ENCODE measurements at regions not wholly inside any gene's neighbourhood (a gene's known extent, or its start where the extent isn't known, plus 50 kb on each side); places are given as distances from the start of the nearest gene placed in this dataset.

DNA sequence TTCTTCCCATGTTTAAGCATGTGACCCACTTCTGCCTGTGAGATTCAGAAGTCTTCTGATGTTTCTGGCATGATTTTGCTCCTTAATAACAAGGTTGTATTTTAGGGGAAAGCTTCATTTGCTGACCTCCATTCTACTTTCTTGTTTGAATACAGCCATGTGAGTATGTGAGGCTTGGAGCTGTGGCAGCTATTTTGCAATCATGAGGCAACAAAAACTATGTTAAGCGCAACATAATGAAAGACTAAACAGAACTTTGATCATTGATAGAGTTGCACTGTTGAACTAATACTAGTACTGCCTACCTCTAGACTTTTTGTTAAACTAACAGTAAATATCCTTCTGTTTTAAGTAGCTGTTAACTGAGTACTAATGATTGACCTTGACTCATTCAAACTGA lies 203.8 kb upstream of the FAM3C start:
- Histone ChIP-seq H2AK9ac (replicated peaks; ENCODE audit: low read depth, low read length, poor library complexity) (no peak overlapping the region), H3K9ac (ENCODE audit: low read depth, low read length) (no peak overlapping the region), H2BK120ac (ENCODE audit: low read depth, low read length) (no peak overlapping the region), H3K79me1 (ENCODE audit: low read depth in 1 of 2, low read length in 2 of 2) (no peaks in the 10 kb centered on the region), H2AK5ac (ENCODE audit: low read depth, low read length) (no peak overlapping the region), H3K27me3 (ENCODE audit: control insufficient read depth, insufficient read depth, low read length) (peaks cover 2% of the 10 kb centered on the region; the same call in 1 of the 2 replicates), H4K20me1 (ENCODE audit: insufficient read depth, low read length) (no peaks in the 10 kb centered on the region), H3K4me1 (ENCODE audit: control insufficient read depth, insufficient read depth, low read length) (no peaks in the 10 kb centered on the region), H4K5ac (ENCODE audit: low read depth, low read length) (no peak overlapping the region), H3K9me1 (ENCODE audit: insufficient read depth, low read length) (no peaks in the 10 kb centered on the region), H3K4ac (ENCODE audit: low read depth, low read length) (no peak overlapping the region), H3K23ac (ENCODE audit: low read depth, low read length) (no peak overlapping the region), H2BK5ac (ENCODE audit: low read depth, low read length, poor library complexity, severe bottlenecking) (no peak overlapping the region), H3K18ac (ENCODE audit: low read depth, low read length) (no peak overlapping the region), H3K4me2 (ENCODE audit: low read depth, low read length) (no peak overlapping the region), H3K27ac (ENCODE audit: insufficient read depth, low read length) (no peak overlapping the region), H3K9me3 (ENCODE audit: control insufficient read depth, insufficient read depth, low read length) (no peaks in the 10 kb centered on the region), H2BK20ac (ENCODE audit: low read depth, low read length) (no peak overlapping the region), H3K4me3 (ENCODE audit: insufficient read depth, low read depth, low read length) (no peak overlapping the region), H4K8ac (ENCODE audit: low read depth in 2 of 2, low read length in 2 of 2) (no peak overlapping the region), H3K36me3 (ENCODE audit: control insufficient read depth, insufficient read depth, low read length) (no peaks in the 10 kb centered on the region), H2BK15ac (ENCODE audit: low read depth, low read length) (no peak overlapping the region), H4K91ac (ENCODE audit: insufficient read depth, low read depth, low read length) (no peak overlapping the region), H3K14ac (replicated peaks; ENCODE audit: low read depth, low read length) (no peak overlapping the region), H3K56ac (ENCODE audit: extremely low read depth, insufficient read depth, low read length) (no peak overlapping the region), H2AFZ (replicated peaks; ENCODE audit: low read length, poor library complexity) (no peak overlapping the region)
- CTCF ChIA-PET: no interaction called here
- POLR2A ChIA-PET (ENCODE audit: unreplicated experiment): no interaction called here
- DNase-seq: no peak
- WGBS, 2 experiments (ENCODE audit: extremely low coverage in 2 of 2, insufficient read length in 1 of 2): no CpG with 5 or more reads among the region's 1 CpG
- dilution Hi-C loops (cut with HindIII; ENCODE audit: low sequenced_read_pairs, unreplicated experiment) (no loop called here), intact Hi-C loops (cut with micrococcal nuclease) (no loop called here), in situ Hi-C loops (cut with MboI; ENCODE audit: low sequenced_read_pairs) (no loop called here)
- TF ChIP-seq CEBPB (IDR thresholded peaks at IDR 0.05; ENCODE audit: low read depth, low read length): no peak
- TF ChIP-seq, protein P1, sequence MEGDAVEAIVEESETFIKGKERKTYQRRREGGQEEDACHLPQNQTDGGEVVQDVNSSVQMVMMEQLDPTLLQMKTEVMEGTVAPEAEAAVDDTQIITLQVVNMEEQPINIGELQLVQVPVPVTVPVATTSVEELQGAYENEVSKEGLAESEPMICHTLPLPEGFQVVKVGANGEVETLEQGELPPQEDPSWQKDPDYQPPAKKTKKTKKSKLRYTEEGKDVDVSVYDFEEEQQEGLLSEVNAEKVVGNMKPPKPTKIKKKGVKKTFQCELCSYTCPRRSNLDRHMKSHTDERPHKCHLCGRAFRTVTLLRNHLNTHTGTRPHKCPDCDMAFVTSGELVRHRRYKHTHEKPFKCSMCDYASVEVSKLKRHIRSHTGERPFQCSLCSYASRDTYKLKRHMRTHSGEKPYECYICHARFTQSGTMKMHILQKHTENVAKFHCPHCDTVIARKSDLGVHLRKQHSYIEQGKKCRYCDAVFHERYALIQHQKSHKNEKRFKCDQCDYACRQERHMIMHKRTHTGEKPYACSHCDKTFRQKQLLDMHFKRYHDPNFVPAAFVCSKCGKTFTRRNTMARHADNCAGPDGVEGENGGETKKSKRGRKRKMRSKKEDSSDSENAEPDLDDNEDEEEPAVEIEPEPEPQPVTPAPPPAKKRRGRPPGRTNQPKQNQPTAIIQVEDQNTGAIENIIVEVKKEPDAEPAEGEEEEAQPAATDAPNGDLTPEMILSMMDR (conservative IDR thresholded peaks at IDR 0.05; ENCODE audit: low read depth, low read length): no peak
- no peak for TF ChIP-seq RAD21 (IDR thresholded peaks at IDR 0.05; ENCODE audit: low read length)
- TF ChIP-seq NFE2L2 (IDR thresholded peaks at IDR 0.05; ENCODE audit: low read depth, low read length): no peak
- TF ChIP-seq, protein P2, sequence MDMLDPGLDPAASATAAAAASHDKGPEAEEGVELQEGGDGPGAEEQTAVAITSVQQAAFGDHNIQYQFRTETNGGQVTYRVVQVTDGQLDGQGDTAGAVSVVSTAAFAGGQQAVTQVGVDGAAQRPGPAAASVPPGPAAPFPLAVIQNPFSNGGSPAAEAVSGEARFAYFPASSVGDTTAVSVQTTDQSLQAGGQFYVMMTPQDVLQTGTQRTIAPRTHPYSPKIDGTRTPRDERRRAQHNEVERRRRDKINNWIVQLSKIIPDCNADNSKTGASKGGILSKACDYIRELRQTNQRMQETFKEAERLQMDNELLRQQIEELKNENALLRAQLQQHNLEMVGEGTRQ (IDR thresholded peaks at IDR 0.05; ENCODE audit: low read depth, low read length): no peak
- TF ChIP-seq POLR2A (IDR thresholded peaks at IDR 0.05; ENCODE audit: low read depth, low read length): no peak
- BruUV-seq (replicated peaks): no TSS peak
- ATAC-seq (ENCODE audit: low read depth): no peak

All from IMR-90 (cell line).